Stimulated activated CD4-positive, alpha-beta T cell treated with anti-CD3 and anti-CD28 coated beads, TNF-alpha, amount 100 ng/mL, for 48 hours (primary cell): ENCODE measurements at regions not wholly inside any gene's neighbourhood (a gene's known extent, or its start where the extent isn't known, plus 50 kb on each side); places are given as distances from the start of the nearest gene placed in this dataset.
A peak's percentile ranks its signal among the peaks of the same experiment; 100 is the strongest.
"Not testable (repeated sequence)": the region's sequence is repeated elsewhere in the genome, so short reads cannot be mapped to it uniquely, and the experiment has no call there.

ENCODE experiments used
- DNase-seq, 3 donors: peaks; one replicate each; pipeline ENCODE4 v3.0.0-alpha.2; 2020; ENCODE audit warnings: low read depth in 3 of 3

DNA sequence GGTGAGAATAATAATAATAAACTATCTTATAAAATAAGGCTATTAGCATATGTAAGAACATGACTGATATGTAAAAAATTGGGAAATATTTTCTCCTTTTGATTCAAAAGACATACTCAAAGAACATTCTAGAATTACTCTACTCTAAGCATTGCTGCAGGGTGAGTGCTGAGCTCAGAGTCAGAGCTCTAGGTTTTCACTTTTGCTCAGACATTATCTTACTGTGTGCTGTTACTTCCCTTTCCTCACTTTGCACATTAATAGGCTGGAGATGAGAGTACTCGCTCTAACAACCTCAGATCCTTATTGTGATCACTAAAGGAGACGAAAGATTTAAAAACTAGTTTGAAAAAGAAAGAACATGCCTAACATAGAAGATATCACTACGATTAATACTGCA is 99.4 kb upstream of the C9orf72 start:
- no peak for DNase-seq

DNA sequence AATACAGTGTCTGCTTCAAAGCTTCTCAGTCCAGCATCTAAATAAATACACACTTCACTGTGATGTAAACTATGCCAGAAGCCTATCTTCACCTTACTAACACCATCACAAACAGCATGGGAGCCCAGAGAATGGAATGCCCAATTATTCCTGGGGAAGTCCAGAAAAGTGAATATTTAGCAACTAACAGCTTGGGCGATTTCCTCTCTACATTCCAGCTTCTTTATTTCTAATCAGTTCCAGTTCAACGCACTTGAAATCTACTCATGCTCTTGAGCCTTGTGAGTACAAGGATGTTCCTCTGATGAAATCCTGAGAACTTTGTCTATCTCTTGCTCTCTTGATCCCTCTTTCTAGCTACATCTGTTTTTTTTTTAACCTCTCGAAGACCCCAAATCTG is 100.4 kb upstream of the C9orf72 start:
- no peak for DNase-seq

DNA sequence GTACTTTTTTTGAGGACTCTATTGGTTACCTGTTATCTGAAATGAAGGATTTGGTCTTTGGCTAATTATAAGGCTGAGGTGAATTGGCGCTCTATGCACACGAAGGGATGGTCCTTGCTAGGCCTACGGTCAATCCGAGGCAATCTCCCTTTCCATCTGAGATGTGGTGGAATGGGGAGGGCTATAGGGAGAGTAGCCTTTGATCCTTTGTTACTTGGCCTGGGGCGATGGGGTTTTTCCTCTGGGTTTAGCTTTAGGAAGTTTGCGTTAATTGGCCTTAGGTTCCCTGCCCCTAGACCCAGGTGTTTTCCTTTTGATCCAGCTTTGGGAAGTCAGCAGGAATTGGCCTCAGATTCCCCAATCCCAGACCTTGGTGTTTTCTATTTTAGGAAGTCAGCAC is 102.1 kb upstream of the C9orf72 start:
- DNase-seq = no peak

DNA sequence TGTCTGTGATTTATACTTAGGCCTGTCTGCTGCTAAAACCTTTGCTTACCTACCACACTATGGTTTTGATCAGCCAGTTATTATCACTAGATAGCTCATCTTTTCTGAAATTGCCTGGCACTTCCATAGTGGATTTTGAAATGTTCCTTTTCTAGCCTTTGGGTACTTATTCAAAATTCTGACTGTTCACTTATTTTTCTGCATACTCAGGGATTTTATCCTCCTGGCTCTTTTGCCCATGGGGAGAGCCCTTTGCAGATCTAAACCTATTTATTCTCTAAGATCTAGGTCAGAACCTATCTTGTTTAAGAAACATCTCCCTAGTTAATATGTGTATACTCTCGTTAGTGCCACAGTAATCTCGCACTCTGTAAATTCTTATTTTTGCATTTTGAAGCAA is 103.5 kb upstream of the C9orf72 start:
- no peak for DNase-seq

DNA sequence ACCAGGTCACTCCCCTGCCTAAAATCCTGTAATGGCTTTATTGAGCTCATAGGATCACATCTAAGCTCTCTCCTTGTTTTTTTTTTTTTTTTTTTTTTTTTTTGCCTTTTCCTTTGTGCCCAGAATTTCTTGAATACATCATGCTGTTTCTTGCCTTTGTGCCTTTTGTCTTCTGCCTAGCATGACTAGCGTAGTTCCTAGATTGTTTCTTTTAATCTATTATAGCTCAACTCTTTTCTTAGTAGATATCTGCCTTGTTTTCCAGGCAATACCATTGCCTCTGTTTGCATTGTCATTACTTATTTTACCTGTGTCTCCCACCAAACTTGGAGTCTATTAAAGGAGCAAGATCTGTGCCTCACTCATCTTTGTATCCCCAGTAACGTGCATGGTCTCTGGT is 106.1 kb upstream of the C9orf72 start:
- no peak for DNase-seq

DNA sequence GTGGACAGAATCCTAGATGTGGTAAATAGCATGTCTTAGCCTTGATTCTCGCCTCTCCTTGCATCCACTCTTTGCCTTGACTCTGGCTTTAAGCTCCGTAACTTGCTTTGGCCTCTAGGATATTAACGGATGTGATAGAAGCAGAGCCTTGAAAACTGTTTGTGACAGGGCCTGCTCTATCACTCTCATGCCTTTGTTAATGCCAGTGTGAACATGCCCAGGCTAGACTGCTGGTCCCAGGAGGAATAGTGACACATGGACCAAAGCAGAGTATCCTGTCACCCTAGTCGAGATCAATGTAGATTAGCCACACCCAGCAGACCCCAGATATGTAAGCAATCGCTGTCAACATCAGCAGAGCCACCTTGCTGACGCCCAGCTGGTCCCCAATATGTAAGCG is 109.9 kb upstream of the C9orf72 start:
- no peak for DNase-seq

DNA sequence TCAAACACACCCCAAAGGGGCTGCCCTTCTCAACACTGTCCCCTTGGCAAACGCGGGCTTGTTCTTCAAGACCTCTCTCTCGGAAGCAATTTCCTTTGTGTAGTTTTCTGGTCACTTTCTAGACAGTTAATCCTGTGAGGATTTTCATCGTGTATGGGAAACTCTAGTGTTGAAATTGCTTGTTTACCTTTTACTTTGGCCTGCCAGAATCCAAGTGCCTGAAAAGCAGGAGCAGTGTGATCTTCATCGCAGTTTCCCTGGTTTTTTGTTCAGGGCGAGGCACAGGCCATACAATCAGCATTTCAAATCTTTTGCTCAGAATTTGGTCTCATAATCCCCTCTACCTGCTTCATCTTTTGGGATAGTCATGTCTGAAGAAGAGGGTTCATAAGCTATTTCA is 115.7 kb upstream of the C9orf72 start:
- DNase-seq = no peak

DNA sequence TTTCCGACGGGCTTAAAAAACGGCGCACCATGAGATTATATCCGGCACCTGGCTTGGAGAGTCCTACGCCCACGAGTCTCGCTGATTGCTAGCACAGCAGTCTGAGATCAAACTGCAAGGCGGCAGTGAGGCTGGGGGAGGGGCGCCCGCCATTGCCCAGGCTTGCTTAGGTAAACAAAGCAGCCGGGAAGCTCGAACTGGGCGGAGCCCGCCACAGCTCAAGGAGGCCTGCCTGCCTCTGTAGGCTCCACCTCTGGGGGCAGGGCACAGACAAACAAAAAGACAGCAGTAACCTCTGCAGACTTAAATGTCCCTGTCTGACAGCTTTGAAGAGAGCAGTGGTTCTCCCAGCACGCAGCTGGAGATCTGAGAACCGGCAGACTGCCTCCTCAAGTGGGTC is 117.5 kb upstream of the C9orf72 start:
- DNase-seq = not testable (repeated sequence)

DNA sequence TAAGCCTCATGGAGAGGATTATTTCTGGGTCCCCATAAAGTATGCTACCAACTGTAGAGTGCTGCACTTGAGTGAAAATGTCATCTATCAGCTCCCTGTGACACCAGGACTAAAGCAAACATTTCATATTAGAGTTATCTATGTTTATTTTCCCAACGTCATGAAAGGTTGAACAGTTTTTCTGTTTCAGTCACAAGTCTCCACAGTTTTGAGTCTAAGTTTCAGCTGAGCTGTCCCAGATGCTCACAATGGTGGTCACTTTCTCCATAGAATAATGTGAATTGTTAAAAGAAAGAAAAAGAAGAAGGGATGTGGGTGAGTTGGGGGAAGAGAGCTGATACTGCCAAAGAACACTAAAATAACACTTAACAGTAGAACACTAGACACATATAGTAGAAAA is 126.3 kb upstream of the C9orf72 start:
- no peak for DNase-seq

DNA sequence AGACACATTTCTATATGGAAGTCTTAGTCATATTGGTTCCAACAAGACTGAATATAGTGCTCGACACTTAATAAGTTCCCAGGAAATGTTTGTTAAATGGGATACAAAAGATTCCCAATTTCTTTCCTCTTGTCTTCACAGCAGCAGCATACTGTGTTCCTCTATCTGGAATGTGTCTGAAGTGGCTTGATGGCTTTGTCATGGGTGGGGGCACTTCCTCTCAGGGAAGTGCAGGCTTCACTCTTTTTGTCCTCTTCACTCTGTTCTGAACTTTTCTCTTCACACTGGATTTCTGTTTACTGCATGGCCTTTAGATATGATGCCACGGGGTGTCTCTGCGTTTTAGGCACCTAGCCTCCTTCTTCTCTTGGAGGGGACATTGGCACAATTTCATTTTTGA is 127.7 kb upstream of the C9orf72 start:
- no peak for DNase-seq

DNA sequence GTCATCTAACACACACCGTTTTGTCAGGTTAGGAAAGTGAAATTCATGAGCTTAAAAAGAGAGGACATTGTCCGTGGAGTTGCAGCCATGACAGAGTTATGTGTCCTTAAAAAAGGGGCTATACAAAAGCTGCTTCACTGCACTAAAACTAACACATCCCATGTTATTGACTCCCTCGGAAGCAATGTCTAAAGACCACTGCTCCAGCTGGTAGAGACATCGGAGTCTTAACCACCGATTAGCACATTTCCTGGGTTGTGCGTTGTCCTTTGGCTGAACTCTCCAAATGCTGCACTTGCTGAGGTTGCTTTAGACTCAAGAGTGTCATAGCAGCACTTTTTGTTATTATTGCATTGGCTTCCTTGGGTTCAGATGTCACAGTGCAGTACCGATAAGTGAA is 128.3 kb upstream of the C9orf72 start:
- DNase-seq = no peak

DNA sequence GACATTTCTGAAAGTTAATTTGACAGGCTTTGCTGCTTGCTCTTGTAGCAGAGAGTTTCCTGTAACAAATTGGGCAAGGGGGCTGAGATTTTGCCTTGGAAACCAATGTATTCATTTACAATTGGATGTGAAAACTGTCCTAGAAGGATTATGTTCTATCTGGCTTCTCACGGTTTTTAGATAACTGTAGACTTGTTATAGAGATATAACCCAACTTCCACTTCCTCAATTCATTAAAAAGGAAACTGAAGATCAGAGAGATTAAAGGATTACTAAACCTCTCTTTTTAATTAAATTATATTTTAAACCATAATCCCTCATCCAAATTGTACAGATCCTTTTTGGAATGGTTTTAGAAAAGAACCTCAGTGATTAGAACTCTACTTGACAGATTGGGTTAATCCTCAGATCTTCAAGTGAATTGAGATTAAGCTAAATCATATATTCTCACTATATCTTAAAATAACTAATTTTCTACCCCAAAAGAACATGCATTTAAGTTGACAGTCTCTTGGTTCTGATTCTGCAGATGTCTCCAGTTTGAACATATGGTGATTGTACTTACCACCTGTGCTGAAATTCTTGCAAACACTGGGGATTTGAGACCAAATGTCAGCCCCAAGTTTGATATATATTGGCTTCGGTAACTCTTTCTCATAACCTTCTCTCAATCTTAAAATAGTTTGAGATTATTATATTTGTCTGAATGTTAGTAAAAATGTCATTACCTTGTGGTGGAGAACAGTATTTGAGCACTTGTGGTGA is 130.1 kb upstream of the C9orf72 start:
- no peak for DNase-seq

DNA sequence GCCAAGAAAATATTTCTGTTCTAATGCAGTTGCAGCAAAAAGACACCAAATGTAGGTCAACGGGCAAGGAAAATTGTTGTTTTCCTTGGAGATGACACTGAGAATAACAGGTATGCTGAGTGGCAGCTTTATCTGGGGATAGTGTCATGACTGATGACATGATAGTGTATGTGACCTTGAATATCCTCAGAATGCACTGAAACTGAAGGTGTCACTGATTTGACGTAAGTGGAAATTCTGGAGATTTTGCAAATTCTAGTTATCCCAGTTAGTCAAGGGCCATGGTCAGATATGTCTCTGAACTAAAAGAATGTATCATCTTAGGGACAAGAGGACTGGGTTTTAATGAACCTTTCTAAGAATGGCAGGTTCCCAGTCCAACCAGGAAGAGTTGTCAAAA is 138.0 kb upstream of the C9orf72 start:
- no peak for DNase-seq

DNA sequence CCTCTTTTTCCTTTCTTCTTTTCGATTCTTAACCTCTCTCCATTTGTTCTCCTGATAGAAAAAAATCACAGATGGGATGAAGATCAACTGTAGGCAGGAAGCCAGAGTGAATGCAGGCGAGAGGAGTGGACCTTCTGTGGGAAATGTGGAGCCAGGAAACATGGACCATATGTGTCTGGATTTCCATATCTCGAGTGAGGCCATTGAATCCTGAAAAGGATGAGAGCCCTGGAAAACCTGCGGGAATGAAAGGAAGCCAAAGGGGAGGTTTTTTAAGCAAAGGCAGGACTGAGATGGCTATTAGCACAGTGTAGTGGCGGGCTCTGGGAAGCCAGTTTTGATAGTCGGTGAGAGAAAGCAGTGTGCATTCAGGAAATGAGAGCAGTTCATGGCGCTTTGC is 139.5 kb upstream of the C9orf72 start:
- no peak for DNase-seq

DNA sequence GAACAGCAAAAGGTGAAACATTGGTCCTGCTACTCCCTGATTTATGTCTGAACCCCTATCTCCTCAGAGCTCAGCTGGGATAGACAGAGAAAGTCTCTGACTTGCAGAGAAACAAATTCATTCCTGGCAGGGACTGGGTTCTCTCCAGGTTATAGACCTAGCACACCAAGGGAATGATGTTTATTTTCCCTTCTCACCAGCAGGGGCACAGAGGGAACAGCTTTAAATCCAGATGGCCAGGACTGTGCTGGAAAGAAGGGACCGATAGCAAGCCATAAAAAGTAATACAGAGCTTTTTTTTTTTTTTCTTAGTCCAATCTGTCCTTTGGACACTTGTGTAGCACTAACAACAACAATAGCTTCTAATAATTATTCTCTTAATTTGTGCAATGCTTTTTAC is 141.1 kb upstream of the C9orf72 start:
- DNase-seq = no peak

DNA sequence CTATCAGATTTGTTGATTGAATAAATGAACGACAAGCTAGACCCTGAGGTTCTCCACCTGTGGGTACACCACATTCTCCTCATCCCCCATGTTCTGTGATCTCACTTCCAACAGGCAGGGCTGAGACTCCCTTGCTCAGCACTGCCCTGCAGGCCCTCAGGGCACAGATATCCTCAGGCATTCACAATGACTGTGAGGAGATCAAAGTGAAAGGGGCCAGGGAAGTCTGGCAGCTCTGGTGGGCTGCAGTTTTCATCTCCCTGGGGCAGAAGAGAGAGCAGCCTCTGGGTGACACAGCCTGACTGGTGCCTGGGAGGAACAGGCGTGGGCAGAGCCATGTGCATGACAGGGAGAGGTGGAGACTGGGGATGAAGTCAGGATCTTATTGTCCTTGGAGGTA is 142.4 kb upstream of the C9orf72 start:
- DNase-seq = no peak

DNA sequence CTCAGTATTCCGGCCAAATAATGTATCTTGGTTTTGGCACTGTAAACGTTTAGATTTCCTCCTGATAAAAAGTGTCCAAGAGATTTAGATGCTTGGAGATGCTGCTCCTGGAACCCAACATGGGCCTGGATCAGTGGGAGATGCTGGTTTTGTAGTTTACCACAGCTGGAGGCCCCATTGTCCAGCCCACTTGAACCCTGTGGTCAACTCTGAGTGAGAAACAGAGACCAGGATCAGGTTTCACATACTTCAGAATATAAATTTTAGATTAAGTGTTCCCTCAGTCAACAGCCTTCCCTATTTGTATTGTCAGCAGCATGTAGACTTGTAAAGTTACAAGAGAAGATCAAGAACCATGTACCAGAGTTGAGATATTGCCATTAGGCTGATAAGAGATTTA is 144.7 kb upstream of the C9orf72 start:
- no peak for DNase-seq

DNA sequence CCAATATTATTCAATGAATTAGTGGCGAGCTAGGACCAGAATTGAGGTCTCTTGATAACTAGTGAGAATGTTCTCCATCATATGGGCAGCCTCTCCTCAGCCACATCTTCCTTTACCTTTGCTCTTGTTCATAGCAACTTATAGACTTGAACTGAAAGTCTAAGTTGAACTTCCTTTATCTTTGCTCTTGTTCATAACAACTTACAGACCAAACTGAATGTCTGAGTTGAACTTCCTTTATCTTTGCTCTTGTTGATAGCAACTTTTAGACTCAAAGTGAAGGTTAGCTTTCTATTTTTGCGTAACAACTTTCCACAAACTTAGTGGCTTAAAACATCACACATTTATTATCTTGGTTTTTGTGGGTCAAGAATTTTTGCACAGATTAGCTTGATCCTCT is 146.4 kb upstream of the C9orf72 start:
- no peak for DNase-seq

DNA sequence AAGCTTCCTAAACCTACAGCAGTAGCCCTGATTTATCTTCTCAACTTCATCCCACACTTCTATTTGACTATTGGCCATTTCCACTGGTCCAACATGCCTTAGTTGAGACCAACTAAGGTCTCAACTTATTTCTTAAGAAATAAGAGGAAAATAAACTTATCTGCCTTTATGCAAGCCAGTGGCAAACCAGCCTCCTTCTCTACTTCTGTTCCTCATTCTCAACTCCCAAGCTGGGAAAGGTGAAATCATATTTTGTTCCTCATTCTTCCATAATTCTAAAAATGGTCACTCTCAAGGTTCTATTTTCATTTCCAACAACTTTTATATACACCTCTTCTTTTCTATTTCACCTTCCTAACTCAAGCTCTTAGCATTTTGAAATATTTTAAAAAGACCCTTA is 149.6 kb upstream of the C9orf72 start:
- no peak for DNase-seq

DNA sequence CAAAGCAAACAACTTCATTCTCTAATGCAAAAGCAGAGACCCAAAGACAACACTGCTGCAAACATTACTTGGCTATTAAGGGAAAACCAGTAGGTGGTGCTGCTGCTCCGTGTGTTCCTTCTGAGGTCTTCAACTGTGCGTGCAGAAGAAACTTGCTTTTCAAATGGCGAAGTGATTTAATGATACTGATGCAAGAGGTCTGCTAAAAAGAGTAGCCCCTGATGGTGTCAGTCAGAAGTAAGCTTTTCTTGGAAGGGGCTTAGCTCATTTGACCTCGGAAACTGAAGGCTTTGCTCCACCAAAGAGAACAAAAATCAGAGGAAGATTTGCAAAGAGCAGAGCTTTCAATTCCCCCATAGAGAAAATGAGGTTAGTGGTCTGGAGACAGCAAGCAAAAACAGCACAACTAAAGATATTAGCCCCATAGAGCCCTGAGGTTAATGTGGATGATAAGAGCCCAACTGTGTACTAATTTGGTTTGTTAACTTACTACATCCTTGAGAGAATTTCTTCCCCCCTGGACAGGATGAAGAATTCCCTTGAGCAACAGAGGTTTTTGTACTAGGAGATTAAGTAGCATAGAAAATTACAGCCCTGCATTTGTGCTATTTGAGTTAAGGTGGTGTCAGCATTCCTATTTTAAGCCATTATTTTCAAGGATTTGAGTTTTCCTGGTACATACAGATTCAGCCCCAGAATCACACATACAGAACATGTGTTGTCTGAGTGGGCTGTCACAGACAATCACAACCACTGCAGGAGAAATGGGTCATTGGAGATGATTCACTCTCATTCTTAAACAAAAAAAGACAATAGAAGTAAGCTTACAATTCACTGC is 153.2 kb upstream of the C9orf72 start:
- peak; percentile 24 to 44 (median 32) for DNase-seq

DNA sequence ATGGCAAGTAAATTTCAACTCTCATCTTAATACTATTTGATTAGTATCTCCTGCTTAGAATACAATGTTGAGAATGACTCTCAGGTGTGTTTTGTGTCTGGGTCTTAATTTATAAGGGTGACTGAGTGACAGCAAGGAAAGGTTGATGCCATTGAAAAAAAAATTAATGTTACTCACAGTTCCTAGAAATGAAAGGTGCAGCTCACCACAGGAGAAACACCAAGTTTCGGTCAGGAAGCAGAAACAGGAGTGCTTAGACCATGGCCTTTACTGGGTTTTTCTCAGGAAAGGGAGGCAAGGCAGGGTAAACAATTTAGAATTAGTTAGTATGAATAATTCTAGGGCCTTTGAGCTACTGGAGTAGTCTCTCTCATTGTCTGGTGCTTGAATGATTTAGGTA is 159.2 kb upstream of the C9orf72 start:
- DNase-seq = no peak

DNA sequence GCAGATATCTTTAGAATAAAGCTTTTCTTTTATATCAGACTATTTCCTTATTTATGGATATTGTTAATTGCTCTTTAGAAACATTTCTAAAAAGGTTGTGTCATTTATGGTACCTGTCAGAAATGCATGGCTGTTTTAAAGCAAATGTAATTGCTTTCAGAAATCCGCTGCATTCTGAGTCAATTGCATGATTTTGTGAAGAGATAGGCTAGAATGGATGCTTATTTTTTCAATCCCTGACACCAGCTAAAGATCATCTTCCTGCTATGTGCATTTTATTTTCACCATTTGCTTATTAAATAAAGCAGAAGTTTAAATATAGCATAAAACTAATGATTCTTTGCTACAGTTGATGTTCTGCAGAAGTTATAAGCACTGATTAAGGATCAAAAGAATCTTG is 170.2 kb upstream of the C9orf72 start:
- DNase-seq = no peak

DNA sequence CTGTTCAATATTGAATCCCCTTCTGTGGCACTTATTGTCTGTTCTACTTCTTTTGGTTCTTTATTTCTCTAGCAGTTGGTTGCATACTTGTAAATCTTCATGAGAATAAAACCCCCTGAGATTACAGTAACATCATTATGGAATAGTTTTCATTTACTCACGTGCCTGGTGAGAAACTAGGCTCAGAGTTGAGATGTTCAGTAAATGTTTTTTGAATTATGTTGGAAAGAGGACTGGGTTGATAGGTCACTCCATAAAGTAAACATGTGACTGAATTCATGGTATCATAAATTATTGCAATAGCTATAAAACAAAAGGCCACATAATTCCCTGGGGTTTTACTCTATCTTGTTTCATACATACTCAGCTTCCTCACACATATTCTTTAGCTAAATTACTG is 174.2 kb upstream of the C9orf72 start:
- no peak for DNase-seq
